K562 (cell line): ENCODE measurements at regions not wholly inside any gene's neighbourhood (a gene's known extent, or its start where the extent isn't known, plus 50 kb on each side); places are given as distances from the start of the nearest gene placed in this dataset.

Experiments
- ATAC-seq: fragments of 200-7000 bp; cut with Tn5 transposase; 3 replicates; pipeline ENCODE4 v1.9.1; 2020; ENCODE audit warnings: moderate library complexity
- BruUV-seq: library from RNA; stranded (reverse); fragments of 400-500 nt; replicated peaks from 2 replicates; lab custom pipeline; 2021; lab: Mats Ljungman, UMichigan
- CTCF ChIA-PET: fragments of 300-600 bp; formaldehyde crosslinking; extraction: SDS; loops from one replicate; lab custom pipeline; 2021; ENCODE audit warnings: low intra/inter-chr PET ratio; lab: Yijun Ruan, JAX
- POLR2A ChIA-PET: fragments of 300-600, 350-650 bp; sonication (Branson Sonifier 250); formaldehyde crosslinking; extraction: SDS; loops from one replicate; lab custom pipeline; 2021; ENCODE audit warnings: antibody characterized with exemption, inconsistent platforms; lab: Yijun Ruan, JAX
- DNase-seq, 4 experiments: peaks; one replicate each; pipeline versions ENCODE4 v3.0.0 to v3.0.0-alpha.2; 2011 to 2018; ENCODE audit warnings: low spot score in 3 of 4, mixed read lengths in 3 of 4; ENCODE audit errors: extremely low read depth in 1 of 4
- FAIRE-seq: peaks from 2 replicates; lab custom pipeline; 2011; peaks lifted over from hg19 to GRCh38; lab: Jason Lieb, UNC
- H2AFZ ChIP-seq: 2 replicates; pipeline ENCODE4 v1.6.0; 2011; ENCODE audit warnings: low read depth, low read length, control low read depth, inconsistent platforms
- H3K27ac ChIP-seq: fragments of 200-600 bp; 3 replicates; pipeline ENCODE4 v1.8.0; 2011; ENCODE audit warnings: low read depth, mild to moderate bottlenecking, control low read depth, inconsistent platforms, low read length, moderate library complexity, mixed read lengths; ENCODE audit errors: extremely low read depth
- H3K27me3 ChIP-seq, 2 experiments: fragments of 300-600 bp in 1 of 2; 2 replicates in 1 of 2; 3 replicates in 1 of 2; pipeline versions ENCODE4 v1.6.0 to v1.8.0; 2011; ENCODE audit warnings: inconsistent platforms in 2 of 2, low read length in 2 of 2, mild to moderate bottlenecking in 1 of 2, mixed read lengths in 1 of 2, moderate library complexity in 1 of 2; ENCODE audit not compliant: control insufficient read depth in 2 of 2, insufficient read depth in 2 of 2
- H3K36me3 ChIP-seq: fragments of 300-600 bp; 3 replicates; pipeline ENCODE4 v1.8.0; 2011; ENCODE audit warnings: mild to moderate bottlenecking, low read length, inconsistent platforms; ENCODE audit not compliant: control insufficient read depth, insufficient read depth
- H3K4me1 ChIP-seq, 2 experiments: fragments of 200-600 bp in 1 of 2; replicated peaks in 1 of 2; 2 replicates in 1 of 2; 3 replicates in 1 of 2; pipeline versions ENCODE4 v1.5.1 to v1.8.0; 2011; ENCODE audit warnings: inconsistent platforms in 2 of 2, low read length in 2 of 2, mild to moderate bottlenecking in 1 of 2, mixed read lengths in 1 of 2, moderate library complexity in 1 of 2; ENCODE audit not compliant: control insufficient read depth in 2 of 2, insufficient read depth in 2 of 2
- H3K4me2 ChIP-seq: 2 replicates; pipeline ENCODE4 v1.6.1; 2011; ENCODE audit warnings: low read length, control low read depth, inconsistent platforms, mixed read lengths; ENCODE audit not compliant: insufficient read depth
- H3K4me3 ChIP-seq: fragments of 200-600 bp; sonication (generic), shearing (Covaris generic); 2 replicates; pipeline ENCODE4 v1.5.1; 2016; ENCODE audit warnings: control low read depth, inconsistent platforms
- H3K79me2 ChIP-seq: fragments of 200-600 bp; 3 replicates; pipeline ENCODE4 v1.8.0; 2011; ENCODE audit warnings: low read length, inconsistent platforms; ENCODE audit not compliant: control insufficient read depth, insufficient read depth
- H3K9ac ChIP-seq, 2 experiments: 2 replicates each; pipeline versions ENCODE4 v1.6.0 to v1.6.1; 2011; ENCODE audit warnings: low read depth in 2 of 2, low read length in 2 of 2, control low read depth in 1 of 2, inconsistent platforms in 1 of 2, mild to moderate bottlenecking in 1 of 2, mixed read lengths in 1 of 2; ENCODE audit not compliant: insufficient read depth in 1 of 2
- H3K9me1 ChIP-seq: one replicate; pipeline ENCODE4 v1.6.0; 2011; ENCODE audit warnings: inconsistent platforms, mild to moderate bottlenecking, low read length, moderate library complexity; ENCODE audit not compliant: control insufficient read depth, insufficient read depth
- H3K9me3 ChIP-seq: replicated peaks from 2 replicates; pipeline ENCODE4 v1.5.1; 2011; ENCODE audit warnings: low read depth, low read length, inconsistent platforms; ENCODE audit not compliant: control insufficient read depth, insufficient read depth
- H4K20me1 ChIP-seq: replicated peaks from 2 replicates; pipeline ENCODE4 v1.6.1; 2011; ENCODE audit warnings: low read length, inconsistent platforms, mixed read lengths; ENCODE audit not compliant: control insufficient read depth, insufficient read depth
- CSDE1 ChIP-seq, 2 experiments: fragments of 450-650 bp; IDR thresholded peaks; 2 replicates each; pipeline ENCODE4 v1.6.1; 2016; ENCODE audit warnings: mild to moderate bottlenecking in 1 of 2
- FOXJ3 ChIP-seq: sonication (generic); formaldehyde crosslinking; IDR thresholded peaks from 2 replicates; pipeline ENCODE4 v1.4.0; 2020; ENCODE audit warnings: mild to moderate bottlenecking, missing genetic modification reagents
- GATAD2A ChIP-seq: fragments of 450-650 bp; IDR thresholded peaks from 2 replicates; pipeline ENCODE4 v1.6.1; 2017
- HMG20B ChIP-seq: fragments of 250-450 bp; sonication (Bioruptor Pico); IDR thresholded peaks from 2 replicates; pipeline ENCODE4 v1.5.0; 2021; ENCODE audit warnings: mild to moderate bottlenecking
- KAT2B ChIP-seq: IDR thresholded peaks from one replicate; pipeline ENCODE4 v1.6.1; 2012; ENCODE audit warnings: low read depth, mild to moderate bottlenecking, control low read depth, inconsistent platforms, low read length, moderate library complexity
- KLF1 ChIP-seq: fragments of 450-650 bp; IDR thresholded peaks from 2 replicates; pipeline ENCODE4 v1.6.1; 2016; ENCODE audit warnings: missing genetic modification characterization, missing compliant biosample characterization
- KLF13 ChIP-seq: fragments of 450-650 bp; IDR thresholded peaks from 2 replicates; pipeline ENCODE4 v1.6.1; 2016; ENCODE audit warnings: missing genetic modification characterization, low read depth, mild to moderate bottlenecking, missing compliant biosample characterization, moderate library complexity, borderline replicate concordance
- PRPF4 ChIP-seq: fragments of 200-400 bp; formaldehyde crosslinking; IDR thresholded peaks from one replicate; pipeline ENCODE4 v1.6.1; 2017; ENCODE audit warnings: low read length, low read depth, mild to moderate bottlenecking; ENCODE audit not compliant: insufficient read depth, poor library complexity, severe bottlenecking
- RBM39 ChIP-seq: fragments of 200-400 bp; formaldehyde crosslinking; optimal IDR thresholded peaks from 2 replicates; pipeline ENCODE3; 2018; ENCODE audit warnings: low read depth, low read length
- SMARCB1 ChIP-seq: IDR thresholded peaks from 2 replicates; pipeline ENCODE4 v1.6.1; 2011; ENCODE audit warnings: improper control_type of control experiment, low read depth; ENCODE audit not compliant: insufficient read length
- WGBS: fragments of 100-300 bp; shearing (Covaris generic); methylation state at CpG from one replicate; pipeline ENCODE4 v1.1.6; 2016; ENCODE audit warnings: low coverage, mixed read lengths; ENCODE audit not compliant: insufficient coverage; ENCODE audit errors: missing lambda C conversion rate; 5-methylcytosine and 5-hydroxymethylcytosine counted together
- in situ Hi-C: fragments of 300-500 bp; cut with MboI; formaldehyde crosslinking; loops from 4 replicates; pipeline ENCODE4 v1.15.0; 2018; ENCODE audit warnings: inconsistent platforms, mixed read lengths
- intact Hi-C: fragments of 100-400 bp; cut with micrococcal nuclease; formaldehyde crosslinking; loops from 2 replicates; pipeline ENCODE4 v1.14.2; 2022
- TF ChIP-seq, protein P1 (sequence below): sonication (generic); formaldehyde crosslinking; IDR thresholded peaks from 2 replicates; pipeline ENCODE4 v1.5.0; 2020; ENCODE audit warnings: missing genetic modification reagents

DNA sequence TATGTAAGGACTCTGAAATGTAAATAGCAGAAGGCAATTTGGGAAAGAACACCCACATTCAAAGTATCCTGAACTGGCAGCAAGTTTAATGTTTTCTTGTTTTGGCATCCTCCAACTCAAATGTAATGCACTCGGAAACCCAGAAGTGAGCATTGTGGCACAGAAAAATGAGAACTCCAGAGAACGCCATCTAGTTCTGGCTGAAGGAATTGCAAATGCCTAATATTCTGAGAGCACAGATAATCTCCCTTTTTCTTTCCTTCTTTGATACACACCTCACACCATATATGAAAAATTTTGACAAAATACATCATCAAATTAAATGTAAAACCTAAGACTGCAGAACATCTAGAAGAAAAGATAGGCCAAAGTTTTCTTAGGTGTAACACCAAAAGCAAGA is 52.1 kb downstream of the PWWP3B start:
- Histone ChIP-seq H3K27me3 (no peaks in the 10 kb centered on the region), H2AFZ (no peak overlapping the region), H4K20me1 (no peaks in the 10 kb centered on the region), H3K4me2 (no peak overlapping the region), H3K9me3 (no peaks in the 10 kb centered on the region), H3K4me1 (no peaks in the 10 kb centered on the region), H3K9ac (no peak overlapping the region), H3K79me2 (no peaks in the 10 kb centered on the region), H3K36me3 (no peaks in the 10 kb centered on the region), H3K4me3 (no peak overlapping the region), H3K27ac (no peak overlapping the region), H3K9me1 (no peaks in the 10 kb centered on the region)
- WGBS, result 0% methylated on average over 2 of the region's 2 CpGs
- intact Hi-C loops, result no loop called here
- ChIA-PET CTCF (no interaction called here), POLR2A (no interaction called here)
- no peak for DNase-seq
- no peak for ATAC-seq
- FAIRE-seq, result no peak
- no TSS peak for BruUV-seq
- in situ Hi-C loops, result no loop called here
- no peak for TF ChIP-seq KLF1 (tag)
- TF ChIP-seq, all 486 proteins: peak for 0

DNA sequence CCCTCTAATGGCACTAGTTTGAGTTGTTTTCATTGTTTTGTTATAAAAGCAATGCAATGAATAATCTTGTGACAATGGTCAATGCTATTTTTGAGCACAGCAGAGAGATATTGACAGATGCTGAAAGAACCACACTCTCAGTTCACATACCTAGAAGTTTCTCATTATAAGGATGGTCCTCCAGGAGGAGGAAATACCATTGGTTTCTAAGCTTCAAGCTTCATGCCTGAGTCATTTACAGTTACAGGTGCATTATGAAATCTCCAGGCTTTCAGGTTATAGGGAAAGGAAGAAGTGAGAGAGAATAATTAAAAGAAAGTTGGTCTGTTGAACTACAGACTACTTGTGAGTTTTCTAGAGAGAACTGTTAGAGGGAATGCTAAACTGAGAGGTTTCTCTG is 75.3 kb downstream of the PWWP3B start:
- FAIRE-seq, result no peak
- Histone ChIP-seq H3K4me2 (no peak overlapping the region), H3K9ac (no peak overlapping the region), H3K4me1 (no peaks in the 10 kb centered on the region), H3K79me2 (no peaks in the 10 kb centered on the region), H3K9me1 (no peaks in the 10 kb centered on the region), H2AFZ (no peak overlapping the region), H3K27me3 (no peaks in the 10 kb centered on the region), H3K27ac (no peak overlapping the region), H3K9me3 (no peaks in the 10 kb centered on the region), H3K36me3 (no peaks in the 10 kb centered on the region), H4K20me1 (no peaks in the 10 kb centered on the region), H3K4me3 (no peak overlapping the region)
- intact Hi-C loops, result no loop called here
- TF ChIP-seq, protein P1, sequence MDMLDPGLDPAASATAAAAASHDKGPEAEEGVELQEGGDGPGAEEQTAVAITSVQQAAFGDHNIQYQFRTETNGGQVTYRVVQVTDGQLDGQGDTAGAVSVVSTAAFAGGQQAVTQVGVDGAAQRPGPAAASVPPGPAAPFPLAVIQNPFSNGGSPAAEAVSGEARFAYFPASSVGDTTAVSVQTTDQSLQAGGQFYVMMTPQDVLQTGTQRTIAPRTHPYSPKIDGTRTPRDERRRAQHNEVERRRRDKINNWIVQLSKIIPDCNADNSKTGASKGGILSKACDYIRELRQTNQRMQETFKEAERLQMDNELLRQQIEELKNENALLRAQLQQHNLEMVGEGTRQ (CRISPR knock-in tag), result no peak
- no peak for TF ChIP-seq FOXJ3 (CRISPR knock-in tag)
- no peak for TF ChIP-seq CSDE1 (IDR thresholded peaks at IDR 0.05)
- TF ChIP-seq KAT2B, result no peak
- TF ChIP-seq PRPF4, result no peak
- no peak for TF ChIP-seq GATAD2A
- TF ChIP-seq SMARCB1, result no peak
- TF ChIP-seq RBM39, result no peak
- no peak for TF ChIP-seq KLF13 (tag)
- TF ChIP-seq HMG20B (CRISPR knock-in tag), result no peak
- DNase-seq, result no peak
- no peak for ATAC-seq
- BruUV-seq, result no TSS peak
- in situ Hi-C loops, result no loop called here
- ChIA-PET CTCF (no interaction called here), POLR2A (no interaction called here)
